Endodermal cell (in vitro differentiated cells): ENCODE measurements at regions not wholly inside any gene's neighbourhood (a gene's known extent, or its start where the extent isn't known, plus 50 kb on each side); places are given as distances from the start of the nearest gene placed in this dataset.
"Not testable (repeated sequence)": the region's sequence is repeated elsewhere in the genome, so short reads cannot be mapped to it uniquely, and the experiment has no call there.

Experiments
- DNase-seq: peaks from one replicate; pipeline ENCODE4 v3.0.0-alpha.2; 2017
- H3K27ac ChIP-seq: 2 replicates; pipeline ENCODE4 v1.5.1; 2013; ENCODE audit warnings: mild to moderate bottlenecking, low read depth, low read length, moderate library complexity
- H3K27me3 ChIP-seq: 2 replicates; pipeline ENCODE4 v1.6.1; 2013; ENCODE audit warnings: mild to moderate bottlenecking, low read length, moderate library complexity; ENCODE audit not compliant: insufficient read depth, control insufficient read depth, poor library complexity, severe bottlenecking
- H3K36me3 ChIP-seq: 2 replicates; pipeline ENCODE4 v1.7.0; 2013; ENCODE audit warnings: mild to moderate bottlenecking, low read length, moderate library complexity; ENCODE audit not compliant: control insufficient read depth, insufficient read depth
- H3K4me1 ChIP-seq: one replicate; pipeline ENCODE4 v1.7.0; 2013; ENCODE audit warnings: low read length; ENCODE audit not compliant: control insufficient read depth, insufficient read depth
- H3K4me3 ChIP-seq: 2 replicates; pipeline ENCODE4 v1.5.1; 2013; ENCODE audit warnings: mild to moderate bottlenecking, low read length, moderate library complexity
- H3K9ac ChIP-seq: 2 replicates; pipeline ENCODE4 v1.6.1; 2013; ENCODE audit warnings: mild to moderate bottlenecking, low read length, moderate library complexity; ENCODE audit not compliant: poor library complexity, severe bottlenecking; ENCODE audit errors: extremely low read depth
- H3K9me3 ChIP-seq: 2 replicates; pipeline ENCODE4 v1.6.1; 2013; ENCODE audit warnings: mild to moderate bottlenecking, low read length, moderate library complexity; ENCODE audit not compliant: control insufficient read depth
- H3K27ac Mint-ChIP-seq: 2 replicates; pipeline ENCODE4 v1.8.0; 2020; ENCODE audit warnings: mixed read lengths
- H3K27me3 Mint-ChIP-seq: 2 replicates; pipeline ENCODE4 v1.8.0; 2021; ENCODE audit warnings: mild to moderate bottlenecking, mixed read lengths; ENCODE audit not compliant: insufficient read depth
- H3K36me3 Mint-ChIP-seq: 2 replicates; pipeline ENCODE4 v1.8.0; 2020; ENCODE audit warnings: low read depth, mixed read lengths
- H3K4me1 Mint-ChIP-seq: 2 replicates; pipeline ENCODE4 v1.8.0; 2020; ENCODE audit warnings: mixed read lengths
- H3K4me3 Mint-ChIP-seq: 2 replicates; pipeline ENCODE4 v1.8.0; 2020; ENCODE audit warnings: mild to moderate bottlenecking, moderate library complexity, mixed read lengths
- H3K9me3 Mint-ChIP-seq: 2 replicates; pipeline ENCODE4 v1.8.0; 2020; ENCODE audit warnings: mild to moderate bottlenecking, mixed read lengths
- CTCF ChIP-seq: fragments of 200-600 bp; sonication (generic); conservative IDR thresholded peaks from 2 replicates; pipeline ENCODE4 v1.5.0; 2021; ENCODE audit warnings: antibody characterized with exemption, mild to moderate bottlenecking
- WGBS, 2 experiments: methylation state at CpG; one replicate each; pipeline versions ENCODE4 v1.1.5 to v1.1.7; 2013; ENCODE audit warnings: missing lambda C conversion rate in 2 of 2, mixed read lengths in 1 of 2; ENCODE audit not compliant: insufficient coverage in 1 of 2, insufficient read length in 1 of 2; 5-methylcytosine and 5-hydroxymethylcytosine counted together

- no peak for DNase-seq
- no peak overlapping the region for H3K9ac ChIP-seq
- no peak overlapping the region for H3K4me3 ChIP-seq
- no peaks in the 10 kb centered on the region for H3K36me3 ChIP-seq
- no peak overlapping the region for H3K27ac ChIP-seq
- H3K27me3 Mint-ChIP-seq, result no peaks in the 10 kb centered on the region
- no peak for TF ChIP-seq CTCF
- H3K4me1 Mint-ChIP-seq, result peaks cover 4% of the 10 kb centered on the region
- no peaks in the 10 kb centered on the region for H3K4me1 ChIP-seq
- H3K9me3 ChIP-seq, result no peaks in the 10 kb centered on the region
- no peaks in the 10 kb centered on the region for H3K36me3 Mint-ChIP-seq
- H3K27ac Mint-ChIP-seq, result no peak overlapping the region
- 93% methylated on average over 2 of the region's 3 CpGs; no CpG with 5 or more reads in 1 of the 2 experiments for WGBS, 2 experiments
- no peak overlapping the region for H3K4me3 Mint-ChIP-seq
- no peaks in the 10 kb centered on the region for H3K9me3 Mint-ChIP-seq
- H3K27me3 ChIP-seq, result no peaks in the 10 kb centered on the region
These were observed 407.5 kb upstream of the ANO5 start for GRCh38 chr11:21785351-21785750.

- H3K27ac Mint-ChIP-seq, result no peak overlapping the region
- TF ChIP-seq CTCF, result no peak
- DNase-seq, result no peak
- no peak overlapping the region for H3K4me3 ChIP-seq
- H3K4me3 Mint-ChIP-seq, result no peak overlapping the region
- no peaks in the 10 kb centered on the region for H3K9me3 Mint-ChIP-seq
- no peaks in the 10 kb centered on the region for H3K27me3 Mint-ChIP-seq
- H3K4me1 ChIP-seq, result no peaks in the 10 kb centered on the region
- WGBS, 2 experiments, result 91 to 100% methylated on average over 1 to 2 of the region's 2 CpGs
- H3K36me3 ChIP-seq, result no peaks in the 10 kb centered on the region
- no peaks in the 10 kb centered on the region for H3K9me3 ChIP-seq
- no peak overlapping the region for H3K27ac ChIP-seq
- no peaks in the 10 kb centered on the region for H3K36me3 Mint-ChIP-seq
- no peaks in the 10 kb centered on the region for H3K4me1 Mint-ChIP-seq
- no peaks in the 10 kb centered on the region for H3K27me3 ChIP-seq
- no peak overlapping the region for H3K9ac ChIP-seq
These were observed 398.6 kb upstream of the ANO5 start for GRCh38 chr11:21794306-21794705.

- DNase-seq, result no peak
- no peak for TF ChIP-seq CTCF
- Histone ChIP-seq H3K27ac (no peak overlapping the region), H3K27me3 (no peaks in the 10 kb centered on the region), H3K9me3 (no peaks in the 10 kb centered on the region), H3K36me3 (no peaks in the 10 kb centered on the region), H3K4me3 (no peak overlapping the region), H3K4me1 (no peaks in the 10 kb centered on the region), H3K9ac (no peak overlapping the region)
- Mint-ChIP-seq H3K4me1 (no peaks in the 10 kb centered on the region), H3K27ac (no peak overlapping the region), H3K36me3 (peaks cover 5% of the 10 kb centered on the region), H3K9me3 (peaks cover 7% of the 10 kb centered on the region), H3K4me3 (no peak overlapping the region), H3K27me3 (no peaks in the 10 kb centered on the region)
- 67 to 96% methylated on average over 1 to 2 of the region's 2 CpGs for WGBS, 2 experiments
These were observed 394.7 kb upstream of the ANO5 start for GRCh38 chr11:21798216-21798615.

GRCh38 chr11:21804523-21804922, 388.4 kb upstream of the ANO5 start:
- H3K9ac ChIP-seq, H3K27ac ChIP-seq, H3K27ac Mint-ChIP-seq, H3K27me3 ChIP-seq, H3K4me3 Mint-ChIP-seq, DNase-seq, H3K4me3 ChIP-seq, H3K36me3 ChIP-seq, H3K27me3 Mint-ChIP-seq, H3K4me1 ChIP-seq, H3K4me1 Mint-ChIP-seq: not testable (repeated sequence)
- WGBS, 2 experiments, result 76% methylated on average over 1 of the region's 1 CpG; no CpG with 5 or more reads in 1 of the 2 experiments
- Mint-ChIP-seq H3K9me3 (peaks cover 30% of the 10 kb centered on the region), H3K36me3 (peaks cover 11% of the 10 kb centered on the region)
- peaks cover 15% of the 10 kb centered on the region for H3K9me3 ChIP-seq
